H9 (cell line): ENCODE measurements at regions not wholly inside any gene's neighbourhood (a gene's known extent, or its start where the extent isn't known, plus 50 kb on each side); places are given as distances from the start of the nearest gene placed in this dataset.

ENCODE experiments used
- DNase-seq: peaks from one replicate; pipeline ENCODE4 v3.0.0-alpha.2; 2017
- H2AFZ ChIP-seq: one replicate; pipeline ENCODE4 v1.6.1; 2013; ENCODE audit warnings: mild to moderate bottlenecking, low read length, control low read depth, moderate library complexity
- H2AK5ac ChIP-seq: 2 replicates; pipeline ENCODE4 v1.6.1; 2013; ENCODE audit warnings: low read length, control low read depth, mixed read lengths; ENCODE audit not compliant: insufficient read length
- H2BK120ac ChIP-seq: one replicate; pipeline ENCODE4 v1.6.1; 2013; ENCODE audit warnings: low read depth, mild to moderate bottlenecking, low read length, control low read depth, inconsistent platforms; ENCODE audit not compliant: poor library complexity, severe bottlenecking
- H2BK12ac ChIP-seq: 2 replicates; pipeline ENCODE4 v1.6.1; 2013; ENCODE audit warnings: low read length, control low read depth, mixed read lengths, low read depth; ENCODE audit not compliant: insufficient read length
- H2BK15ac ChIP-seq: 2 replicates; pipeline ENCODE4 v1.6.1; 2013; ENCODE audit warnings: low read depth, low read length, control low read depth
- H2BK20ac ChIP-seq: one replicate; pipeline ENCODE4 v1.6.1; 2013; ENCODE audit warnings: low read depth, mild to moderate bottlenecking, low read length, control low read depth, inconsistent platforms; ENCODE audit not compliant: poor library complexity, severe bottlenecking
- H2BK5ac ChIP-seq: 2 replicates; pipeline ENCODE4 v1.6.1; 2013; ENCODE audit warnings: low read length, control low read depth, mixed read lengths; ENCODE audit not compliant: insufficient read length
- H3K14ac ChIP-seq: 2 replicates; pipeline ENCODE4 v1.6.1; 2013; ENCODE audit warnings: low read length, control low read depth; ENCODE audit not compliant: insufficient read depth
- H3K18ac ChIP-seq: 2 replicates; pipeline ENCODE4 v1.6.1; 2013; ENCODE audit warnings: low read depth, mild to moderate bottlenecking, mixed read lengths, low read length, control low read depth; ENCODE audit not compliant: insufficient read length
- H3K23ac ChIP-seq: 2 replicates; pipeline ENCODE4 v1.6.1; 2013; ENCODE audit warnings: low read length, control low read depth, mixed read lengths, low read depth; ENCODE audit not compliant: insufficient read length
- H3K23me2 ChIP-seq: 2 replicates; pipeline ENCODE4 v1.6.1; 2013; ENCODE audit warnings: low read depth, mild to moderate bottlenecking, mixed read lengths, low read length, control low read depth; ENCODE audit not compliant: insufficient read length, poor library complexity, severe bottlenecking
- H3K27ac ChIP-seq: 2 replicates; pipeline ENCODE4 v1.5.1; 2013; ENCODE audit warnings: low read length, control low read depth, mixed read lengths, low read depth; ENCODE audit not compliant: insufficient read length
- H3K27me3 ChIP-seq: 2 replicates; pipeline ENCODE4 v1.6.1; 2013; ENCODE audit warnings: low read length, control low read depth, inconsistent platforms; ENCODE audit not compliant: insufficient read depth
- H3K4ac ChIP-seq: 2 replicates; pipeline ENCODE4 v1.6.1; 2013; ENCODE audit warnings: low read depth, mild to moderate bottlenecking, control low read depth, inconsistent platforms, low read length, moderate library complexity
- H3K4me1 ChIP-seq: 2 replicates; pipeline ENCODE4 v1.6.1; 2013; ENCODE audit warnings: low read length, control low read depth, inconsistent platforms; ENCODE audit not compliant: insufficient read depth
- H3K4me2 ChIP-seq: 2 replicates; pipeline ENCODE4 v1.6.1; 2013; ENCODE audit warnings: low read length, control low read depth, mixed read lengths; ENCODE audit not compliant: insufficient read length, insufficient read depth
- H3K56ac ChIP-seq: 2 replicates; pipeline ENCODE4 v1.6.1; 2013; ENCODE audit warnings: low read depth, mild to moderate bottlenecking, mixed read lengths, low read length, control low read depth; ENCODE audit not compliant: insufficient read length
- H3K79me1 ChIP-seq: 2 replicates; pipeline ENCODE4 v1.6.1; 2013; ENCODE audit warnings: low read depth, mild to moderate bottlenecking, moderate library complexity, low read length, control low read depth, inconsistent platforms; ENCODE audit not compliant: insufficient read depth, poor library complexity, severe bottlenecking
- H3K79me2 ChIP-seq: 2 replicates; pipeline ENCODE4 v1.6.1; 2013; ENCODE audit warnings: low read length, control low read depth, inconsistent platforms; ENCODE audit not compliant: insufficient read depth
- H3K9ac ChIP-seq: 2 replicates; pipeline ENCODE4 v1.6.1; 2013; ENCODE audit warnings: low read length, control low read depth, mixed read lengths; ENCODE audit not compliant: insufficient read length; ENCODE audit errors: extremely low read depth
- H3K9me3 ChIP-seq: one replicate; pipeline ENCODE4 v1.6.1; 2013; ENCODE audit warnings: low read depth, low read length, inconsistent platforms; ENCODE audit not compliant: control insufficient read depth
- H3T11ph ChIP-seq: one replicate; pipeline ENCODE4 v1.6.1; 2013; ENCODE audit warnings: mild to moderate bottlenecking, low read length, control low read depth, inconsistent platforms
- H4K20me1 ChIP-seq: one replicate; pipeline ENCODE4 v1.6.1; 2013; ENCODE audit not compliant: control insufficient read depth, insufficient read length, insufficient read depth
- H4K5ac ChIP-seq: 2 replicates; pipeline ENCODE4 v1.6.1; 2013; ENCODE audit warnings: low read depth, mild to moderate bottlenecking, mixed read lengths, low read length, control low read depth; ENCODE audit not compliant: insufficient read length
- H4K8ac ChIP-seq: replicated peaks from 2 replicates; pipeline ENCODE4 v1.6.1; 2013; ENCODE audit warnings: low read length, control low read depth, mixed read lengths, low read depth; ENCODE audit not compliant: insufficient read length
- H4K91ac ChIP-seq: 2 replicates; pipeline ENCODE4 v1.6.1; 2013; ENCODE audit warnings: low read depth, mild to moderate bottlenecking, moderate library complexity, mixed read lengths, low read length, control low read depth; ENCODE audit not compliant: insufficient read length
- H3K27ac Mint-ChIP-seq, 3 experiments: 2 replicates in 2 of 3; 3 replicates in 1 of 3; pipeline ENCODE4 v1.8.0; 2020 to 2021; ENCODE audit warnings: mixed read lengths in 3 of 3, mild to moderate bottlenecking in 1 of 3, moderate library complexity in 1 of 3
- H3K27me3 Mint-ChIP-seq: 2 replicates; pipeline ENCODE4 v1.8.0; 2021; ENCODE audit warnings: low read depth, mild to moderate bottlenecking, moderate library complexity, mixed read lengths
- H3K36me3 Mint-ChIP-seq, 3 experiments: 2 replicates in 2 of 3; 3 replicates in 1 of 3; pipeline ENCODE4 v1.8.0; 2020 to 2021; ENCODE audit warnings: low read depth in 3 of 3, mixed read lengths in 3 of 3; ENCODE audit not compliant: insufficient read depth in 1 of 3
- H3K4me1 Mint-ChIP-seq, 2 experiments: 2 replicates each; pipeline ENCODE4 v1.8.0; 2020; ENCODE audit warnings: mixed read lengths in 2 of 2
- H3K4me3 Mint-ChIP-seq, 2 experiments: 2 replicates in 1 of 2; 3 replicates in 1 of 2; pipeline ENCODE4 v1.8.0; 2020 to 2021; ENCODE audit warnings: mild to moderate bottlenecking in 2 of 2, mixed read lengths in 2 of 2, moderate library complexity in 1 of 2
- H3K9me3 Mint-ChIP-seq, 2 experiments: 2 replicates in 1 of 2; 3 replicates in 1 of 2; pipeline ENCODE4 v1.8.0; 2020; ENCODE audit warnings: mild to moderate bottlenecking in 2 of 2, mixed read lengths in 2 of 2, moderate library complexity in 1 of 2
- CTCF ChIP-seq: fragments of 200-600 bp; sonication (generic); conservative IDR thresholded peaks from 3 replicates; pipeline ENCODE4 v1.8.0; 2021; ENCODE audit warnings: antibody characterized with exemption, mild to moderate bottlenecking
- WGBS: extraction: QIAGEN DNeasy Blood & Tissue Kit; methylation state at CpG from one replicate; pipeline ENCODE4 v1.1.7; 2013; ENCODE audit warnings: missing lambda C conversion rate, low lambda C conversion rate, mixed read lengths; ENCODE audit not compliant: insufficient read length; ENCODE audit errors: extremely low coverage; 5-methylcytosine and 5-hydroxymethylcytosine counted together

- Histone ChIP-seq H2BK15ac (no peak overlapping the region), H3K18ac (no peak overlapping the region), H4K20me1 (no peaks in the 10 kb centered on the region), H3K79me2 (no peaks in the 10 kb centered on the region), H3K27ac (no peak overlapping the region), H3K79me1 (no peaks in the 10 kb centered on the region), H4K91ac (no peak overlapping the region), H3K4me1 (no peaks in the 10 kb centered on the region), H2BK12ac (no peak overlapping the region), H3K4ac (no peak overlapping the region), H3K23ac (no peak overlapping the region), H3K4me2 (no peak overlapping the region), H3T11ph (no peak overlapping the region), H3K14ac (no peak overlapping the region), H3K27me3 (no peaks in the 10 kb centered on the region), H2BK20ac (no peak overlapping the region), H2BK5ac (no peak overlapping the region), H2AFZ (no peak overlapping the region), H3K23me2 (no peaks in the 10 kb centered on the region), H2BK120ac (no peak overlapping the region), H4K8ac (no peak overlapping the region), H2AK5ac (no peak overlapping the region), H4K5ac (no peak overlapping the region), H3K56ac (no peak overlapping the region), H3K9me3 (no peaks in the 10 kb centered on the region), H3K9ac (no peak overlapping the region)
- WGBS: no CpG with 5 or more reads among the region's 1 CpG
- H3K36me3 Mint-ChIP-seq: peaks cover 0 to 2% (median 0%) of the 10 kb centered on the region in 3 experiments; a peak in 1 of 7 replicates
- H3K4me1 Mint-ChIP-seq: no peaks in the 10 kb centered on the region
- peaks cover 0 to 4% of the 10 kb centered on the region in 2 experiments; a peak in 2 of 5 replicates for H3K9me3 Mint-ChIP-seq
- no peak for TF ChIP-seq CTCF
- H3K27ac Mint-ChIP-seq: no peak overlapping the region
- no peak overlapping the region for H3K4me3 Mint-ChIP-seq
- no peaks in the 10 kb centered on the region for H3K27me3 Mint-ChIP-seq
- no peak for DNase-seq
Observed at GRCh38 chr13:78177306-78177705, 258.7 kb upstream of the EDNRB start.
